UCSD-AML1 (cell line): ENCODE measurements at regions not wholly inside any gene's neighbourhood (a gene's known extent, or its start where the extent isn't known, plus 50 kb on each side); places are given as distances from the start of the nearest gene placed in this dataset.

Experiments
- DNase-seq: peaks from one replicate; lab custom pipeline; 2025; ENCODE audit not compliant: unreplicated experiment; lab: John Stamatoyannopoulos, UW

- DNase-seq = no peak
These were observed 1926.3 kb upstream of the WWC1 start for GRCh38 chr5:166365164-166365563.

DNA sequence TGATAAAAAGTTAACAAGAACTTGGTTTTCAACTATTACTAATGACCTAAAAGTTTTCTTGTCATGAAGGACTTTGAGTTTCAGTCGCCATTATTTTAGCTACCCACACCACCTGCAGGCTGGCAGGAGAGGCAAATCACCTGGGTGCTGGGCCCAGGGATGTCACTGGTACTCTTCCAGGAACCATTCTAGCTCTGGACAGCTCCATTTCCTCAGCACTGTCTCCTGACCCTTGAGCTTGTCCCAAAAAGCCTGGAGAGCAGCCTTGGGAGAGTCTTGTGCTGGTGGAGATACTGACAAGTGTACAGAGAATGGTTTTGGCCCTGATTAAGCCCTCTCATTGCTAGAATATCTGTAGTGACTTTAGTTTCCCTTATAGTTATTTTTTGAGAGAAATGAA, 1924.1 kb upstream of the WWC1 start:
- DNase-seq = no peak

GRCh38 chr5:166369346-166369745, 1922.1 kb upstream of the WWC1 start:
- DNase-seq = no peak

- DNase-seq = no peak
These were observed 1921.6 kb upstream of the WWC1 start for GRCh38 chr5:166369807-166370206.

GRCh38 chr5:166370928-166371690, 1920.3 kb upstream of the WWC1 start:
- DNase-seq = no peak

DNA sequence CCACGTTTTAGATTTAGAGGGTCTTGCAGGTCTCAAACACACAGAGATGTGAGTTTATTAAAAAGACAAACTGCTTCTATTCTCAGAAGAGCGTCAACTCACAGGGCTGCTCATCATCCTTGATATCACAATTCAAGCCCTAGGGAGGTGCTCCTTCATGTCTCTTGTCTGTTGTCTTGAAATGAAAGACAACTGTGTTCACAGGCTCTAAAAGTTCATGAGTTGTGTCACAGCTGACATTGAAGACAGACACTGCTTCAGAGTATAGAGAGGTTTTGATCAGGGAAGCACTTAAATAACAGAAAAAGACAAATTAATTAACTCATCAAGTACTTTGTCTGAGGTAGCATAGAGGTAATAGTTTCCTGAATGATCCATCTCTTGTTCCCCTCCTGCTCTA, 1917.6 kb upstream of the WWC1 start:
- DNase-seq = no peak

GRCh38 chr5:166377756-166378155, 1913.7 kb upstream of the WWC1 start:
- DNase-seq = no peak

- DNase-seq = no peak
These were observed 1911.9 kb upstream of the WWC1 start for GRCh38 chr5:166379517-166379916.

- no peak for DNase-seq
These were observed 1909.4 kb upstream of the WWC1 start for GRCh38 chr5:166382031-166382430.

DNA sequence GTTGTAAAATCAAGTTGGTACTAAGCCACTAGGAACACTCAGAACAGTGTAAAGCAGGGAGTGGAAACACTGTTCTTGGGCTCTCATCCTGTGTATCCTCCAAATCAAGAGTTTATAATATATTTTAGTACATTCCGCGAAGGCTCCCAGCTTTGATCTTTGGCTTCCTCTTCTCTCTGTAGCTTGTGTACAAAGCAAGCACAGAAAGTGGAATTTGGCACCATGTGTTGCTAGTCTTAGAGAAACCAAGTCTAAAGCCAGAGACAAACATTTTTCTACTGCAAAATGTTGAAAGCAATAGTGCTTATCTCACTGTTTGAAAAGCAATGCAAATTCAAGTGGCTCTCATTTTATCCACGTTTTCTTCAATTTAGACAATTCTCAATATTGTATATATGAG, 1893.3 kb upstream of the WWC1 start:
- no peak for DNase-seq

DNA sequence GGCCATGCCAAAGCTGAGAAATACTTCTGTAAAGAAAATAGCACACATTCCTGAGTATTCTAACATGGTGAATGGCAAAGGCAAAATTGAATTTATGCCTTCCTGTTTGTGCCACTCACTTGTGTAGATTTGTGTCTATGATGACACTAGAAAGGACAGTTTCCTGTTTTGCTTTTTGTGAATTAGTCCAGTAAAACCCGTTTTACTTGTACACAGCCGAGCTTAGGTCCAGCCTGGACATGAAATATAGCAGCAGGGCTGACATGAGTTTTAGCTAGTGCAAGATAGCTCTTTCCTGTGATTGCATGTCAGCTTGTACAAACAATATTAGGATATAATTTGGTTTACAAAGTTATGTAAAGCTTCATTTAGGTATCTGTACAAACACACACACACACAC, 1891.7 kb upstream of the WWC1 start:
- DNase-seq = no peak

- DNase-seq = no peak
These were observed 1890.1 kb upstream of the WWC1 start for GRCh38 chr5:166401391-166401790.

DNA sequence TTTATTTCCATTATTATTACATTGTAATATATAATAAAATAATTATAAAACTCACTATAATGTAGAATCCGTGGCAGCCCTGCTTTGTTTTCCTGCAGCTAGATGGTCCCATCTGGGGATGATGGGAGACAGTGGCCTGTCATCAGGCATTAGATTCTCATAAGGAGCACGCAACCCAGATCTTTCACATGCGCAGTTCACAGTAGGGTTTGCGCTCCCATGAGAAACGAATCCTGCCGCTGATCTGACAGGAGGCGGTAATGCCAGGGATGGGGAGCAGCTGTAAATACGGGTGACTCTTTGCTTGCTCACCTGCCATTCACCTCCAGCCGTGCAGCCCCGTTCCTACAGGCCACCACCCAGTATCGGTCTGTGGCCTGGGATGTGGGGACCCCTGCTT, 1879.3 kb upstream of the WWC1 start:
- no peak for DNase-seq

DNA sequence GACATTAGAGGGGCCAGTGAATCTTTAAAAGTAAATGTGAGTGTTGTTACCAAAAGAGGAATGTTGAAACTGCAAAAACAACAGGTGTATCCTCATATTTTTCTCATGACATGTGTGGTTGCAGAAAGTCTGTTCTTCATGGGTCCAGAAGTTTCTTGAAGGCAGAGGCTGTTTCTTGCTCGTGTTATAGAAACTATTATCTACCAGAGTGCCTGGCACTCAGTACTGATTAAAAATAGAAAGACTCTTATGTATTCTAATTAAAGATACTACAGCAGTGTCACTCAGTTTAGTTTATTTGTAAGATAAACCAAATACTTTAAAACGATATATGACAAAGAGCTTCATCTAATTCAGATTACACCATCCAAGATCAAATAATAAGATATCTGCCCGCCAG, 1864.2 kb upstream of the WWC1 start:
- DNase-seq = no peak

- no peak for DNase-seq
These were observed 1863.1 kb upstream of the WWC1 start for GRCh38 chr5:166428264-166428803.

DNA sequence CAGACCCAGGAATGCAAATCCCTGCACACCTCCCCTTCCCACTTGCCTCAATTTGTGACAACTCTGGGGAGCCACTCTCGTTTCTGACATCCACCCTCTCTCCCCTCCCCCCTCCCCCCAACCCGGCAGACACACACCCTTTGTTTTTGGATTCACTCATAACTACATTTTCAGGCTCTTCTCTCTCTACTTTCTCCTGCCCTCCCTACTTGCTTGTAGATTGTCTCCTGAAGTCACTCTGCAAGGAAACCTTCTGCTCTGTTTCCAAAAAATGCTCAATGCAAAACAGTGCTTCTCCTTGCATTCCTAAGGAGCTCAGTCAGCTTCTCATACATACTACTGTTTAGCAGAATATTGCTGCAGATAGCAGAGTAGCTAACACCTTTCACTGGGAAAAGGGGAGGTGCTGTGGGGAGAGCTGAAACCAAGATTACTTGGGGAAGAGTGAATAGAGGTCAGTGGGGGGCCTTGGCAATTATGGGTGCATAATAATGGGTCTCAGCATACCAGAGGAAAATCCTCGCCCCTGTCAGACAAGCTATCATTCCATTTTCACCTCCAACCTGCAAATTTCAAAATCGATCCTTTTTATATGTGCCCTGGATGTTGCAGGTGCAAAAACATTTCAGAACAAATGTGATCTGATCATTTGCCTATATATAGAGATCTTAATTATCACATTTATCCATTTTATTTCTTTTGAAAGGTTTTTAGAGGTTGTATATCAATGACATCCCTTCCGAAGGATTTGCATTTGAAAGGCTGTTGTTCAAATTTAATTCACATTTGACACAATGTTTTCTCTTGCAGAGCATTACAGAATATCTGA, 1860.7 kb upstream of the WWC1 start:
- no peak for DNase-seq

GRCh38 chr5:166431456-166431855, 1860.0 kb upstream of the WWC1 start:
- no peak for DNase-seq

DNA sequence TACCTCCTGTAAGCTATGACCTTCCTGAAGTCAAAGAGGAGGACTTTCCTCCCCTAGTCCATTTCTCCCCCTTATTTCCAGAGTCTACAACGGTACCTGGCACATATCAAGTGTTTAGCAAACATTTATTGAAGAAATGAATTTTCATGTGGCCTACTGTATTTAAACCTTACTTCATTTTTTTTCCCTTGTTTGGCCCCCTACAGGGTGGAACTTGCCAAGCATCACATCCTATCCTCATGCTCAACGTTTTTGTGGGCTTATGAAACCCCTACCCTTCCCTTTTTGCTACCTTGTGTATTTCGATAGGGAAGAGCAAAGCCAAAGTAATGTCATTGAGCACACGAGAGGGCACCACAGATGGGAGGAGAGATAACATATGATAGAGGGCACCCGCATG, 1857.8 kb upstream of the WWC1 start:
- no peak for DNase-seq

- no peak for DNase-seq
These were observed 1854.6 kb upstream of the WWC1 start for GRCh38 chr5:166436872-166437271.

GRCh38 chr5:166486348-166486747, 1805.1 kb upstream of the WWC1 start:
- no peak for DNase-seq

GRCh38 chr5:166488560-166488959, 1802.9 kb upstream of the WWC1 start:
- DNase-seq = no peak

GRCh38 chr5:166493040-166493439, 1798.4 kb upstream of the WWC1 start:
- no peak for DNase-seq
